Stimulated activated CD4-positive, alpha-beta T cell treated with anti-CD3 and anti-CD28 coated beads, Interleukin-12 subunit alpha, Interleukin-12 subunit beta, amount 100 ng/mL, for 24 hours (primary cell): ENCODE measurements at regions not wholly inside any gene's neighbourhood (a gene's known extent, or its start where the extent isn't known, plus 50 kb on each side); places are given as distances from the start of the nearest gene placed in this dataset.
"Not testable (repeated sequence)": the region's sequence is repeated elsewhere in the genome, so short reads cannot be mapped to it uniquely, and the experiment has no call there.

Source experiments
- DNase-seq, 2 experiments: peaks; one replicate each; pipeline ENCODE4 v3.0.0-alpha.2; 2020; ENCODE audit warnings: low read depth in 2 of 2

- no peak for DNase-seq
Measured at GRCh38 chr4:141346144-141346543, 125.4 kb downstream of the ZNF330 start.

GRCh38 chr4:141347684-141348083, 127.0 kb downstream of the ZNF330 start:
- DNase-seq: no peak

GRCh38 chr4:141348125-141348524, 127.4 kb downstream of the ZNF330 start:
- DNase-seq: no peak

- DNase-seq: no peak
Measured at GRCh38 chr4:141348573-141348972, 127.9 kb downstream of the ZNF330 start.

- no peak for DNase-seq
Measured at GRCh38 chr4:141349236-141349635, 128.5 kb downstream of the ZNF330 start.

GRCh38 chr4:141350122-141350905, 129.6 kb downstream of the ZNF330 start:
- DNase-seq: no peak

GRCh38 chr4:141352331-141352730, 131.6 kb downstream of the ZNF330 start:
- DNase-seq: no peak

- DNase-seq: no peak
Measured at GRCh38 chr4:141352909-141353525, 132.3 kb downstream of the ZNF330 start.

- DNase-seq: no peak
Measured at GRCh38 chr4:141356321-141356962, 135.7 kb downstream of the ZNF330 start.

GRCh38 chr4:141356963-141357335, 136.3 kb downstream of the ZNF330 start:
- no peak for DNase-seq

GRCh38 chr4:141368241-141368640, 147.5 kb downstream of the ZNF330 start:
- not testable (repeated sequence) for DNase-seq

- no peak for DNase-seq
Measured at GRCh38 chr4:141371206-141371605, 150.5 kb downstream of the ZNF330 start.

- no peak for DNase-seq
Measured at GRCh38 chr4:141375855-141376254, 155.2 kb downstream of the ZNF330 start.

GRCh38 chr4:141376769-141377168, 156.1 kb downstream of the ZNF330 start:
- no peak for DNase-seq

GRCh38 chr4:141387299-141387698, 166.6 kb downstream of the ZNF330 start:
- no peak for DNase-seq

GRCh38 chr4:141388481-141388880, 167.8 kb downstream of the ZNF330 start:
- DNase-seq: no peak

- DNase-seq: no peak
Measured at GRCh38 chr4:141389649-141390048, 169.0 kb downstream of the ZNF330 start.

- DNase-seq: no peak
Measured at GRCh38 chr4:141390571-141390970, 169.9 kb downstream of the ZNF330 start.

- DNase-seq: no peak
Measured at GRCh38 chr4:141391293-141391692, 170.6 kb downstream of the ZNF330 start.

- DNase-seq: no peak
Measured at GRCh38 chr4:141391771-141392170, 171.1 kb downstream of the ZNF330 start.

- no peak for DNase-seq
Measured at GRCh38 chr4:141395246-141395830, 174.6 kb downstream of the ZNF330 start.

- DNase-seq: no peak
Measured at GRCh38 chr4:141395919-141396318, 175.2 kb downstream of the ZNF330 start.

- no peak for DNase-seq
Measured at GRCh38 chr4:141402712-141403111, 182.0 kb downstream of the ZNF330 start.
